Ascending aorta (tissue), 2 donors: ENCODE measurements at regions not wholly inside any gene's neighbourhood (a gene's known extent, or its start where the extent isn't known, plus 50 kb on each side); places are given as distances from the start of the nearest gene placed in this dataset.

Experiments used
- DNase-seq, 2 donors: peaks; one replicate each; pipeline ENCODE4 v3.0.0-alpha.2; 2019; ENCODE audit warnings: low spot score in 2 of 2
- H3K27ac ChIP-seq, 2 donors: fragments of 200-600 bp; sonication (generic); one replicate each; pipeline ENCODE4 v1.5.1; 2016 to 2017; ENCODE audit warnings: mild to moderate bottlenecking in 1 of 2
- H3K27me3 ChIP-seq: fragments of 200-600 bp; sonication (generic); one replicate; pipeline ENCODE4 v1.5.1; 2017
- H3K36me3 ChIP-seq, 2 donors: fragments of 200-600 bp; sonication (generic); one replicate each; pipeline ENCODE4 v1.5.1; 2016
- H3K4me1 ChIP-seq, 2 donors: fragments of 200-600 bp; sonication (generic); one replicate each; pipeline ENCODE4 v1.5.1; 2016 to 2017; ENCODE audit warnings: mild to moderate bottlenecking in 1 of 2
- H3K4me3 ChIP-seq, 2 donors: fragments of 200-600 bp; sonication (generic); one replicate each; pipeline ENCODE4 v1.5.1; 2016 to 2017; ENCODE audit warnings: mild to moderate bottlenecking in 1 of 2
- H3K9me3 ChIP-seq, 2 donors: fragments of 200-600 bp; sonication (generic); one replicate each; pipeline ENCODE4 v1.5.1; 2016
- intact Hi-C: fragments of 100-400 bp; cut with DNase I; formaldehyde crosslinking; loops from one replicate; pipeline ENCODE4 v1.15.1; 2023
- TF ChIP-seq, protein P1 (sequence below), 3 experiments: fragments of 200-600 bp in 2 of 3; fragments of 450-650 bp in 1 of 3; sonication (generic) in 2 of 3; IDR thresholded peaks; one replicate each; pipeline ENCODE4 v1.5.1; 2016 to 2019; ENCODE audit warnings: antibody characterized with exemption in 3 of 3, mild to moderate bottlenecking in 1 of 3, moderate library complexity in 1 of 3

DNA sequence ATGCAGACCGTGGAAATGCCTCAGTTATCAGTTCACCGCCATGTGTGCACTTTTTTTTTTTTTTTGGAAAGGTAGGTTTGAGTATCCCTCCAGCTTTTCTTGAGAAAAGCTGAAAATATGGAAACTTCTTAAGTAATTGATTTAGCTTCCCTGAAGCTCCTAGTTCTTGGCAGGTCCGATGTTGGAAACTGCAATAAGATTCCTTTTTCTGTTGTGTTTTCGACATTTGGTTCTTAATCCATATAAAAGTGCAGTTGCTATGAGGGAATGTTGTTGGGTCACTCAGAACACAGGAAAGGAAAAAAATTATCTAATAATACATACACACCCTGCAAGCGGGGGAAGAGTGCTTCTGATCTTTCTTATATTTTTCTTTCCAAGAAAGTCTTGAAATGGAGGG is 665.2 kb downstream of the INHBA start:
- DNase-seq = no peak
- no peaks in the 10 kb centered on the region for H3K4me1 ChIP-seq
- peaks cover 0 to 4% of the 10 kb centered on the region in 2 donors for H3K36me3 ChIP-seq
- no peak overlapping the region for H3K4me3 ChIP-seq
- no peaks in the 10 kb centered on the region for H3K9me3 ChIP-seq
- TF ChIP-seq, protein P1, sequence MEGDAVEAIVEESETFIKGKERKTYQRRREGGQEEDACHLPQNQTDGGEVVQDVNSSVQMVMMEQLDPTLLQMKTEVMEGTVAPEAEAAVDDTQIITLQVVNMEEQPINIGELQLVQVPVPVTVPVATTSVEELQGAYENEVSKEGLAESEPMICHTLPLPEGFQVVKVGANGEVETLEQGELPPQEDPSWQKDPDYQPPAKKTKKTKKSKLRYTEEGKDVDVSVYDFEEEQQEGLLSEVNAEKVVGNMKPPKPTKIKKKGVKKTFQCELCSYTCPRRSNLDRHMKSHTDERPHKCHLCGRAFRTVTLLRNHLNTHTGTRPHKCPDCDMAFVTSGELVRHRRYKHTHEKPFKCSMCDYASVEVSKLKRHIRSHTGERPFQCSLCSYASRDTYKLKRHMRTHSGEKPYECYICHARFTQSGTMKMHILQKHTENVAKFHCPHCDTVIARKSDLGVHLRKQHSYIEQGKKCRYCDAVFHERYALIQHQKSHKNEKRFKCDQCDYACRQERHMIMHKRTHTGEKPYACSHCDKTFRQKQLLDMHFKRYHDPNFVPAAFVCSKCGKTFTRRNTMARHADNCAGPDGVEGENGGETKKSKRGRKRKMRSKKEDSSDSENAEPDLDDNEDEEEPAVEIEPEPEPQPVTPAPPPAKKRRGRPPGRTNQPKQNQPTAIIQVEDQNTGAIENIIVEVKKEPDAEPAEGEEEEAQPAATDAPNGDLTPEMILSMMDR (IDR thresholded peaks at IDR 0.05) = no peak
- H3K27ac ChIP-seq = no peak overlapping the region
- no peaks in the 10 kb centered on the region for H3K27me3 ChIP-seq
- intact Hi-C loops = no loop called here

DNA sequence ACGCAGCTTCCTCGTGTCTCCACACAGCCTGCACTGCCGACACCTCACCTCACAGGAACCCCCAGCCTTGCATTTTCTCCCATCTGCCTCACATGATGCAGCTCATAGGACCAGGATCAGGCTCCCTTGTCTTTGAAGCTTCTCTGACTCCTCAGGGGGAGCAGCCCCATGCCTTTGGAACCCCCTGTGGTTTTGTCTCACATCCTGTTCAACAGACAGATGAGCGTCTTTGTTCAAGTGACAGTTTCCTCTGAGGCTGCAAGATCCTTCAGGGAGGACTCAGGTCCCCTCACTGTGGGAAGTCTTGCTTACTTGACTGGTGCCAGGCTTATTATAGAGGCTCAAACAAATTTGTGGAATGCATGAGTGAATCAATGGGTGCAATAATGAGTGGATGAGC is 667.1 kb downstream of the INHBA start:
- H3K4me1 ChIP-seq = no peaks in the 10 kb centered on the region
- no peaks in the 10 kb centered on the region for H3K9me3 ChIP-seq
- H3K4me3 ChIP-seq = no peak overlapping the region
- TF ChIP-seq, protein P1 (IDR thresholded peaks at IDR 0.05) = no peak
- H3K27ac ChIP-seq = no peak overlapping the region
- intact Hi-C loops = no loop called here
- DNase-seq = no peak
- no peaks in the 10 kb centered on the region for H3K27me3 ChIP-seq
- peaks cover 0 to 8% of the 10 kb centered on the region in 2 donors for H3K36me3 ChIP-seq

DNA sequence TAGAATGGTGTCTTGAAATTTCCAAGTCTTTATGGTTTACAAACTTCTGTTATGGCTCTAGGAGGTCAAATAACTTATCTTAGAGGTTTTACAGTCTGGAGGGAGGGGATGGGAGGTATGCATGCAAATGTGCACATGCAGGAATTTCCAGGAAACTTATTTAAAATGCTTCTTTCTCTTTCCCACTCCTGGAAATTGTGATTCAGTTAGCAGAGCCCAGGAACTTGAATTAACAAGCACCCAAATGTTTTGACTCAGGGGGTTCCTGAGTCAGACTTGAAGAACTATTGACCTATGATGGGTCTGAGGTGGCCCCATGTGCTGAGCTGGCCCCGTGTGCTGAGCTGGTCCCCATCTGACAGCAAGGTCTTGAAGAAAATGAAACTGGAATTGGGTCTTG is 669.4 kb downstream of the INHBA start:
- no peak overlapping the region for H3K27ac ChIP-seq
- intact Hi-C loops = no loop called here
- no peak for DNase-seq

DNA sequence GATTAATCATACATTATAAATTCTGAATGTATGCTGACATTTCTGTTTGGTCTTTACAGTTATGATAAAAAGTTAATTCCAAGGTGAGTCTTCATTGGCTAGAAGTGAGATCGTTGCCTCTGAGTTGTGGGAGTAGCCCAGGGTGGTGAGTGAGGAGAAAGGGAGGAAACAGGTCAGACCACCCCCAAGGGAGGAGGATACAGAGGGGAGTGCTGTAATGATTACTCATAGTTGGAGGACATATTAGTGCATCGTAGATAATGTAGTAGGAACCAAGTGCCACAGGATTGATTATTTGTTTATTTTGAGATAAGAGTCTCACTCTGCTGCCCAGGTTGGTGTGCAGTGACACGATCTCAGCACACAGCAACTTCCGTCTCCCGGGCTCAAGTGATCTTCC is 672.2 kb downstream of the INHBA start:
- H3K4me3 ChIP-seq = no peak overlapping the region
- peaks cover 0 to 8% of the 10 kb centered on the region in 2 donors for H3K36me3 ChIP-seq
- intact Hi-C loops = no loop called here
- no peak for DNase-seq
- no peak overlapping the region for H3K27ac ChIP-seq
- H3K27me3 ChIP-seq = no peaks in the 10 kb centered on the region
- no peaks in the 10 kb centered on the region for H3K4me1 ChIP-seq
- no peaks in the 10 kb centered on the region for H3K9me3 ChIP-seq
- TF ChIP-seq, protein P1 (IDR thresholded peaks at IDR 0.05) = no peak

More for the DNA sequence above, 669.4 kb downstream of the INHBA start:
- Histone ChIP-seq H3K27me3 (no peaks in the 10 kb centered on the region), H3K4me3 (no peak overlapping the region), H3K36me3 (peaks cover 0 to 8% of the 10 kb centered on the region in 2 donors), H3K4me1 (no peaks in the 10 kb centered on the region), H3K9me3 (no peaks in the 10 kb centered on the region)
- TF ChIP-seq, protein P1 (IDR thresholded peaks at IDR 0.05) = no peak

DNA sequence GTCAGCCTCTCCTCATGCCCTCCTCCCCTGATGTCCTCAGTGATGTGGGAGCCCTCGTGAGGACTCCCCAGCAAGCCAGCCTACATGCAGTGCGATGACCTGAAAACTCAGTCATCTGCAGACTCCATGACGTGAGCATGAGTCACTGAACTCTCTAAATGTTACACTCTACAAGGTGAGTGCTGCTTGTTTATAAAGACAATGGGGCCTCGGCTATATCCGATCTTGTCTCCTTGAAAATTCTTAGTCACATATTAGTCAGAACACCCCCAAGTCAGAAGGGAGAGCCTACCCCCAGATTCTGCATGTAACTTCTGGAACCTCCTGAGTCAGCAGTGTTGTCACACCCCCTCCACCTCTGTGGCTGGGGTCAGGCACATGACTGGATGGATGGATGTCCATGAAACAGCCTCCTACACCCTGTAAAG is 673.8 kb downstream of the INHBA start:
- Histone ChIP-seq H3K36me3 (peaks cover 0 to 8% of the 10 kb centered on the region in 2 donors), H3K27me3 (no peaks in the 10 kb centered on the region), H3K9me3 (no peaks in the 10 kb centered on the region), H3K4me3 (no peak overlapping the region), H3K4me1 (no peaks in the 10 kb centered on the region), H3K27ac (no peak overlapping the region)
- intact Hi-C loops = no loop called here
- TF ChIP-seq, protein P1 (IDR thresholded peaks at IDR 0.05) = no peak
- no peak for DNase-seq

DNA sequence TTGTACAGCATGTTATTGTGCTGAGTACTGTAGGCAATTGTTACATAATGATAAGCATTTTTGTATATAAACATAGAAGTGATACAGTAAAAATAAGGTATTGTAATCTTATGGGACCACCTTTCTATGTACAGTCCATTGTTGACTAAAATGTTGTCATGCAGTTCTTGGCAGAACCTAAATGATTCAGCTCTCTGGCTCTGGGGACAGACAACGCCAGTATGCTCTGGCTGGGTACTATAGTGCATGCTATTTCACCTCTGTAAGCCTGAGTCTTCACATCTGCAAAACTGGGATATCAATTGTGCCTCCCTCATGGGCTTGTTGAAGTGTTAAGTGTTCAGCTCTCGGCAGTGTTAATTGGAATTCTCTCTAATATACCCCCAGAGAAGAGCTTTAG is 674.3 kb downstream of the INHBA start:
- DNase-seq = no peak
- Histone ChIP-seq H3K4me3 (no peak overlapping the region), H3K9me3 (no peaks in the 10 kb centered on the region), H3K4me1 (no peaks in the 10 kb centered on the region), H3K36me3 (peaks cover 0 to 8% of the 10 kb centered on the region in 2 donors), H3K27me3 (no peaks in the 10 kb centered on the region), H3K27ac (no peak overlapping the region)
- intact Hi-C loops = no loop called here
- TF ChIP-seq, protein P1 (IDR thresholded peaks at IDR 0.05) = no peak
